IMR-90 (cell line): ENCODE measurements at regions not wholly inside any gene's neighbourhood (a gene's known extent, or its start where the extent isn't known, plus 50 kb on each side); places are given as distances from the start of the nearest gene placed in this dataset.

Source experiments
- BHLHE40 ChIP-seq: fragments of 150-350 bp; IDR thresholded peaks from 2 replicates; pipeline ENCODE4 v1.6.1; 2016; ENCODE audit warnings: mild to moderate bottlenecking, low read depth, low read length
- POLR2A ChIP-seq: IDR thresholded peaks from 2 replicates; pipeline ENCODE4 v1.6.1; 2012; ENCODE audit warnings: mild to moderate bottlenecking, low read depth, low read length
- TF ChIP-seq, protein P1 (sequence below): conservative IDR thresholded peaks from 2 replicates; pipeline ENCODE4 v1.5.1; 2012; ENCODE audit warnings: mild to moderate bottlenecking, low read depth, low read length, improper control_type of control experiment
- TF ChIP-seq, protein P2 (sequence below): fragments of 150-350 bp; IDR thresholded peaks from 2 replicates; pipeline ENCODE4 v1.6.1; 2017; ENCODE audit warnings: mild to moderate bottlenecking, antibody characterized with exemption, low read length, low read depth

DNA sequence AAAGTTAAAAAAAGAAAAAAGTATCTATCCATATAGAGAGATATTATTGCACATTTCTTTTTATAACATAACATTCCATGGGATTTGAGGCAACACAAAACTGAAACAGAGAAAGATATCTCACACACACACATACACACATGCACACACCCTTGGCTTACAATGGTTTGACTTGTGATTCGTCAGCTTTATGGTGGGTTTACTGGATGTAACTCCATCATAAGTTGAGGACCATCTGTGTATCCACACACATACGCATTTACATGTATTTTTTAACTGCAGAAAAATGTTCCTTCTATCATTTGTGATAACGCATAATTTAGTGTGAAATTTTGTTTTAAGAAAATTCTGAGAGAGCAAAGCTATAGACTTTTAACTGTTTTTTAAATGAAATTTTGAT lies 74.2 kb upstream of the CDCA7L start:
- TF ChIP-seq, protein P1, sequence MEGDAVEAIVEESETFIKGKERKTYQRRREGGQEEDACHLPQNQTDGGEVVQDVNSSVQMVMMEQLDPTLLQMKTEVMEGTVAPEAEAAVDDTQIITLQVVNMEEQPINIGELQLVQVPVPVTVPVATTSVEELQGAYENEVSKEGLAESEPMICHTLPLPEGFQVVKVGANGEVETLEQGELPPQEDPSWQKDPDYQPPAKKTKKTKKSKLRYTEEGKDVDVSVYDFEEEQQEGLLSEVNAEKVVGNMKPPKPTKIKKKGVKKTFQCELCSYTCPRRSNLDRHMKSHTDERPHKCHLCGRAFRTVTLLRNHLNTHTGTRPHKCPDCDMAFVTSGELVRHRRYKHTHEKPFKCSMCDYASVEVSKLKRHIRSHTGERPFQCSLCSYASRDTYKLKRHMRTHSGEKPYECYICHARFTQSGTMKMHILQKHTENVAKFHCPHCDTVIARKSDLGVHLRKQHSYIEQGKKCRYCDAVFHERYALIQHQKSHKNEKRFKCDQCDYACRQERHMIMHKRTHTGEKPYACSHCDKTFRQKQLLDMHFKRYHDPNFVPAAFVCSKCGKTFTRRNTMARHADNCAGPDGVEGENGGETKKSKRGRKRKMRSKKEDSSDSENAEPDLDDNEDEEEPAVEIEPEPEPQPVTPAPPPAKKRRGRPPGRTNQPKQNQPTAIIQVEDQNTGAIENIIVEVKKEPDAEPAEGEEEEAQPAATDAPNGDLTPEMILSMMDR: no peak
- no peak for TF ChIP-seq BHLHE40
- no peak for TF ChIP-seq POLR2A
- TF ChIP-seq, protein P2, sequence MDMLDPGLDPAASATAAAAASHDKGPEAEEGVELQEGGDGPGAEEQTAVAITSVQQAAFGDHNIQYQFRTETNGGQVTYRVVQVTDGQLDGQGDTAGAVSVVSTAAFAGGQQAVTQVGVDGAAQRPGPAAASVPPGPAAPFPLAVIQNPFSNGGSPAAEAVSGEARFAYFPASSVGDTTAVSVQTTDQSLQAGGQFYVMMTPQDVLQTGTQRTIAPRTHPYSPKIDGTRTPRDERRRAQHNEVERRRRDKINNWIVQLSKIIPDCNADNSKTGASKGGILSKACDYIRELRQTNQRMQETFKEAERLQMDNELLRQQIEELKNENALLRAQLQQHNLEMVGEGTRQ: no peak
